T-cell (primary cell): ENCODE measurements at regions not wholly inside any gene's neighbourhood (a gene's known extent, or its start where the extent isn't known, plus 50 kb on each side); places are given as distances from the start of the nearest gene placed in this dataset.

Source experiments
- ATAC-seq, 4 experiments: fragments of 200-7000 bp in 3 of 4; fragments of 150-1000 bp in 1 of 4; cut with Tn5 transposase; replicated peaks in 1 of 4; 1 replicate in 3 of 4; 2 replicates in 1 of 4; pipeline ENCODE4 v1.10.0; 2021; ENCODE audit warnings: moderate library complexity in 3 of 4, mild to moderate bottlenecking in 2 of 4, moderate number of reproducible peaks in 1 of 4
- CTCF ChIA-PET, 2 donors: fragments of 300-600 bp; sonication (Branson Sonifier 250); formaldehyde crosslinking; loops; one replicate each; lab custom pipeline; 2022; ENCODE audit warnings: antibody characterized with exemption in 2 of 2; lab: Charles Lee
- POLR2A ChIA-PET, 2 donors: fragments of 300-600 bp; sonication (Branson Sonifier 250); formaldehyde crosslinking; loops; one replicate each; lab custom pipeline; 2022; ENCODE audit warnings: antibody characterized with exemption in 2 of 2; lab: Charles Lee
- DNase-seq, 35 experiments: peaks; one replicate each; pipeline versions ENCODE4 v3.0.0 to v3.0.0-alpha.2; 2013 to 2023
- H3K27ac ChIP-seq: one replicate; pipeline ENCODE4 v1.5.1; 2013; ENCODE audit warnings: low read length
- H3K27me3 ChIP-seq, 2 experiments: replicated peaks in 1 of 2; 1 replicate in 1 of 2; 2 replicates in 1 of 2; pipeline versions ENCODE4 v1.6.1 to v1.7.0; 2013; ENCODE audit warnings: low read length in 1 of 2, mixed read lengths in 1 of 2; ENCODE audit not compliant: control insufficient read depth in 2 of 2, insufficient read depth in 2 of 2; ENCODE audit errors: extremely low read depth in 1 of 2
- H3K36me3 ChIP-seq, 2 donors: 1 replicate in 1 of 2; 2 replicates in 1 of 2; pipeline versions ENCODE4 v1.6.1 to v1.7.0; 2013; ENCODE audit warnings: low read length in 1 of 2; ENCODE audit not compliant: control insufficient read depth in 2 of 2, insufficient read depth in 1 of 2; ENCODE audit errors: extremely low read depth in 1 of 2
- H3K4me1 ChIP-seq, 2 experiments: 1 replicate in 1 of 2; 2 replicates in 1 of 2; pipeline versions ENCODE4 v1.6.1 to v1.7.0; 2013; ENCODE audit warnings: low read length in 2 of 2, mixed read lengths in 1 of 2; ENCODE audit not compliant: insufficient read depth in 2 of 2, control insufficient read depth in 1 of 2; ENCODE audit errors: extremely low read depth in 1 of 2
- H3K4me3 ChIP-seq, 2 donors: 1 replicate in 1 of 2; 2 replicates in 1 of 2; pipeline versions ENCODE4 v1.5.1 to v1.7.0; 2013; ENCODE audit warnings: mild to moderate bottlenecking in 2 of 2, low read length in 1 of 2, moderate library complexity in 1 of 2; ENCODE audit not compliant: control insufficient read depth in 1 of 2; ENCODE audit errors: extremely low read depth in 1 of 2
- H3K9me3 ChIP-seq: 2 replicates; pipeline ENCODE4 v1.7.0; 2013
- H3K27ac Mint-ChIP-seq, 2 donors: one replicate each; pipeline ENCODE4 v1.8.0; 2020 to 2021; ENCODE audit warnings: mild to moderate bottlenecking in 2 of 2, mixed read lengths in 2 of 2
- H3K27me3 Mint-ChIP-seq, 2 donors: one replicate each; pipeline ENCODE4 v1.8.0; 2021 to 2022; ENCODE audit warnings: mixed read lengths in 2 of 2
- H3K36me3 Mint-ChIP-seq: one replicate; pipeline ENCODE4 v1.8.0; 2021; ENCODE audit warnings: mixed read lengths
- H3K4me1 Mint-ChIP-seq, 3 donors: one replicate each; pipeline ENCODE4 v1.8.0; 2020 to 2022; ENCODE audit warnings: mixed read lengths in 3 of 3, mild to moderate bottlenecking in 1 of 3
- H3K4me3 Mint-ChIP-seq, 3 donors: one replicate each; pipeline ENCODE4 v1.8.0; 2020 to 2022; ENCODE audit warnings: mild to moderate bottlenecking in 3 of 3, mixed read lengths in 3 of 3, moderate library complexity in 3 of 3
- H3K9me3 Mint-ChIP-seq, 3 donors: one replicate each; pipeline ENCODE4 v1.8.0; 2020 to 2022; ENCODE audit warnings: mixed read lengths in 3 of 3
- whole genome bisulfite sequencing: methylation state at CpG from one replicate; pipeline ENCODE4 v1.1.5; 2013; ENCODE audit warnings: missing lambda C conversion rate; ENCODE audit not compliant: insufficient coverage; 5-methylcytosine and 5-hydroxymethylcytosine counted together

GRCh38 chr4:125388613-125389012, 73.9 kb downstream of the FAT4 start:
- H3K4me3 ChIP-seq: no peak overlapping the region
- H3K27ac ChIP-seq: no peak overlapping the region
- POLR2A ChIA-PET: no interaction called here
- H3K9me3 ChIP-seq: no peaks in the 10 kb centered on the region
- Mint-ChIP-seq H3K9me3 (peaks cover 0 to 12% (median 7%) of the 10 kb centered on the region in 3 donors), H3K27ac (no peak overlapping the region), H3K4me1 (no peaks in the 10 kb centered on the region), H3K27me3 (no peaks in the 10 kb centered on the region), H3K4me3 (no peak overlapping the region), H3K36me3 (no peaks in the 10 kb centered on the region)
- no peak for DNase-seq
- CTCF ChIA-PET: no interaction called here
- H3K36me3 ChIP-seq: no peaks in the 10 kb centered on the region
- no peak for ATAC-seq
- no CpG with 5 or more reads among the region's 1 CpG for WGBS
- H3K27me3 ChIP-seq: no peaks in the 10 kb centered on the region
- no peaks in the 10 kb centered on the region for H3K4me1 ChIP-seq

GRCh38 chr4:125389713-125390112, 75.0 kb downstream of the FAT4 start:
- CTCF ChIA-PET: no interaction called here
- Mint-ChIP-seq H3K36me3 (no peaks in the 10 kb centered on the region), H3K27ac (no peak overlapping the region), H3K27me3 (no peaks in the 10 kb centered on the region), H3K4me1 (no peaks in the 10 kb centered on the region), H3K9me3 (peaks cover 0 to 11% (median 7%) of the 10 kb centered on the region in 3 donors), H3K4me3 (no peak overlapping the region)
- ATAC-seq (no peak), DNase-seq (no peak)
- no peak overlapping the region for H3K4me3 ChIP-seq
- no peaks in the 10 kb centered on the region for H3K9me3 ChIP-seq
- no peaks in the 10 kb centered on the region for H3K36me3 ChIP-seq
- 100% methylated on average over 1 of the region's 3 CpGs for WGBS
- no peaks in the 10 kb centered on the region for H3K4me1 ChIP-seq
- POLR2A ChIA-PET: no interaction called here
- no peaks in the 10 kb centered on the region for H3K27me3 ChIP-seq
- H3K27ac ChIP-seq: no peak overlapping the region

- no CpG with 5 or more reads among the region's 4 CpGs for WGBS
- H3K36me3 ChIP-seq: no peaks in the 10 kb centered on the region
- CTCF ChIA-PET: no interaction called here
- Mint-ChIP-seq H3K9me3 (peaks cover 0 to 11% (median 7%) of the 10 kb centered on the region in 3 donors), H3K27me3 (no peaks in the 10 kb centered on the region), H3K36me3 (no peaks in the 10 kb centered on the region), H3K27ac (no peak overlapping the region), H3K4me1 (no peaks in the 10 kb centered on the region), H3K4me3 (no peak overlapping the region)
- H3K4me1 ChIP-seq: no peaks in the 10 kb centered on the region
- no peak for DNase-seq
- H3K4me3 ChIP-seq: no peak overlapping the region
- ATAC-seq: no peak
- H3K27ac ChIP-seq: no peak overlapping the region
- no peaks in the 10 kb centered on the region for H3K27me3 ChIP-seq
- POLR2A ChIA-PET: no interaction called here
- no peaks in the 10 kb centered on the region for H3K9me3 ChIP-seq
Measured at GRCh38 chr4:125390126-125390525, 75.4 kb downstream of the FAT4 start.

- Mint-ChIP-seq H3K27ac (no peak overlapping the region), H3K4me3 (no peak overlapping the region), H3K36me3 (no peaks in the 10 kb centered on the region), H3K27me3 (no peaks in the 10 kb centered on the region), H3K4me1 (no peaks in the 10 kb centered on the region), H3K9me3 (peaks cover 0 to 11% (median 7%) of the 10 kb centered on the region in 3 donors)
- H3K36me3 ChIP-seq: no peaks in the 10 kb centered on the region
- H3K4me3 ChIP-seq: no peak overlapping the region
- H3K9me3 ChIP-seq: no peaks in the 10 kb centered on the region
- ChIA-PET CTCF (no interaction called here), POLR2A (no interaction called here)
- no peaks in the 10 kb centered on the region for H3K27me3 ChIP-seq
- H3K27ac ChIP-seq: no peak overlapping the region
- no peak for ATAC-seq
- no peaks in the 10 kb centered on the region for H3K4me1 ChIP-seq
- no peak for DNase-seq
Measured at GRCh38 chr4:125390727-125391126, 76.0 kb downstream of the FAT4 start.

GRCh38 chr4:125392694-125393093, 77.9 kb downstream of the FAT4 start:
- H3K36me3 ChIP-seq: no peaks in the 10 kb centered on the region

GRCh38 chr4:125393825-125394224, 79.1 kb downstream of the FAT4 start:
- Mint-ChIP-seq H3K27ac (no peak overlapping the region), H3K36me3 (no peaks in the 10 kb centered on the region), H3K4me3 (no peak overlapping the region), H3K4me1 (no peaks in the 10 kb centered on the region), H3K27me3 (no peaks in the 10 kb centered on the region), H3K9me3 (peaks cover 0 to 10% (median 9%) of the 10 kb centered on the region in 3 donors)
- Histone ChIP-seq H3K4me1 (no peaks in the 10 kb centered on the region), H3K27ac (no peak overlapping the region), H3K4me3 (no peak overlapping the region), H3K9me3 (no peaks in the 10 kb centered on the region), H3K36me3 (no peaks in the 10 kb centered on the region), H3K27me3 (no peaks in the 10 kb centered on the region)
- CTCF ChIA-PET: interaction anchor here in 1 of 2 donors (0.8 kb wide), 1 partner anchor 65 kb away, joined by 3 read pairs; no protein-coding TSS in a partner anchor
- WGBS: no CpG with 5 or more reads among the region's 2 CpGs
- POLR2A ChIA-PET: no interaction called here
- ATAC-seq (no peak), DNase-seq (no peak)

More at GRCh38 chr4:125392694-125393093, 77.9 kb downstream of the FAT4 start:
- Histone ChIP-seq H3K4me1 (no peaks in the 10 kb centered on the region), H3K27me3 (no peaks in the 10 kb centered on the region), H3K27ac (no peak overlapping the region), H3K4me3 (no peak overlapping the region), H3K9me3 (no peaks in the 10 kb centered on the region)
- POLR2A ChIA-PET: no interaction called here
- Mint-ChIP-seq H3K9me3 (peaks cover 0 to 10% (median 9%) of the 10 kb centered on the region in 3 donors), H3K36me3 (no peaks in the 10 kb centered on the region), H3K4me1 (no peaks in the 10 kb centered on the region), H3K27ac (no peak overlapping the region), H3K4me3 (no peak overlapping the region), H3K27me3 (no peaks in the 10 kb centered on the region)
- no peak for DNase-seq
- no peak for ATAC-seq
- CTCF ChIA-PET: no interaction called here
- WGBS: no CpG with 5 or more reads among the region's 1 CpG

GRCh38 chr4:125397226-125397625, 82.5 kb downstream of the FAT4 start:
- Histone ChIP-seq H3K36me3 (no peaks in the 10 kb centered on the region), H3K4me3 (no peak overlapping the region)
- no peaks in the 10 kb centered on the region for H3K36me3 Mint-ChIP-seq

More at GRCh38 chr4:125397226-125397625, 82.5 kb downstream of the FAT4 start:
- DNase-seq (no peak), ATAC-seq (no peak)
- no peaks in the 10 kb centered on the region for H3K4me1 ChIP-seq
- H3K9me3 ChIP-seq: no peaks in the 10 kb centered on the region
- H3K27me3 ChIP-seq: no peaks in the 10 kb centered on the region
- Mint-ChIP-seq H3K9me3 (peaks cover 0 to 7% (median 4%) of the 10 kb centered on the region in 3 donors), H3K27me3 (no peaks in the 10 kb centered on the region), H3K4me1 (no peaks in the 10 kb centered on the region), H3K27ac (no peak overlapping the region), H3K4me3 (no peak overlapping the region)
- ChIA-PET CTCF (no interaction called here), POLR2A (no interaction called here)
- no peak overlapping the region for H3K27ac ChIP-seq
- WGBS: no CpG with 5 or more reads among the region's 2 CpGs
